Breast epithelium (tissue), 4 donors: ENCODE measurements at regions not wholly inside any gene's neighbourhood (a gene's known extent, or its start where the extent isn't known, plus 50 kb on each side); places are given as distances from the start of the nearest gene placed in this dataset.

Source experiments
- DNase-seq, 2 donors: peaks; one replicate each; pipeline ENCODE4 v3.0.0-alpha.2; 2019; ENCODE audit warnings: low spot score in 2 of 2
- H3K27ac ChIP-seq, 2 donors: fragments of 200-600 bp; sonication (generic) in 1 of 2; one replicate each; pipeline ENCODE4 v1.5.1; 2016 to 2019; ENCODE audit warnings: mild to moderate bottlenecking in 1 of 2
- H3K27me3 ChIP-seq, 2 donors: fragments of 200-600 bp; sonication (generic) in 1 of 2; one replicate each; pipeline versions ENCODE4 v1.5.1 to v1.6.0; 2017 to 2019; ENCODE audit warnings: control low read depth in 1 of 2, mild to moderate bottlenecking in 1 of 2
- H3K36me3 ChIP-seq: fragments of 200-600 bp; one replicate; pipeline ENCODE4 v1.5.1; 2019
- H3K4me1 ChIP-seq, 2 donors: fragments of 200-600 bp; sonication (generic); one replicate each; pipeline ENCODE4 v1.5.1; 2016 to 2019; ENCODE audit warnings: control low read depth in 1 of 2
- H3K4me3 ChIP-seq, 3 donors: fragments of 200-600 bp; sonication (generic); 1 replicate in 2 of 3; 2 replicates in 1 of 3; pipeline ENCODE4 v1.5.1; 2016 to 2019; ENCODE audit warnings: mild to moderate bottlenecking in 3 of 3, moderate library complexity in 2 of 3
- H3K9me3 ChIP-seq, 2 donors: fragments of 200-600 bp; sonication (generic) in 1 of 2; one replicate each; pipeline ENCODE4 v1.5.1; 2016 to 2019; ENCODE audit warnings: control low read depth in 1 of 2
- POLR2A ChIP-seq: fragments of 450-650 bp; IDR thresholded peaks from one replicate; pipeline ENCODE4 v1.6.1; 2016; ENCODE audit warnings: antibody characterized with exemption, mild to moderate bottlenecking, moderate library complexity
- POLR2AphosphoS5 ChIP-seq, 3 donors: sonication (generic); formaldehyde crosslinking; IDR thresholded peaks; one replicate each; pipeline ENCODE4 v1.6.1; 2017; ENCODE audit warnings: antibody characterized with exemption in 3 of 3
- intact Hi-C: fragments of 100-400 bp; cut with DNase I; formaldehyde crosslinking; loops from one replicate; pipeline ENCODE4 v1.15.1; 2023; ENCODE audit warnings: low total_unique reads
- TF ChIP-seq, protein P1 (sequence below), 3 donors: fragments of 450-650 bp; IDR thresholded peaks; one replicate each; pipeline ENCODE4 v1.5.1; 2016 to 2017; ENCODE audit warnings: antibody characterized with exemption in 3 of 3, mild to moderate bottlenecking in 3 of 3, moderate library complexity in 3 of 3

DNA sequence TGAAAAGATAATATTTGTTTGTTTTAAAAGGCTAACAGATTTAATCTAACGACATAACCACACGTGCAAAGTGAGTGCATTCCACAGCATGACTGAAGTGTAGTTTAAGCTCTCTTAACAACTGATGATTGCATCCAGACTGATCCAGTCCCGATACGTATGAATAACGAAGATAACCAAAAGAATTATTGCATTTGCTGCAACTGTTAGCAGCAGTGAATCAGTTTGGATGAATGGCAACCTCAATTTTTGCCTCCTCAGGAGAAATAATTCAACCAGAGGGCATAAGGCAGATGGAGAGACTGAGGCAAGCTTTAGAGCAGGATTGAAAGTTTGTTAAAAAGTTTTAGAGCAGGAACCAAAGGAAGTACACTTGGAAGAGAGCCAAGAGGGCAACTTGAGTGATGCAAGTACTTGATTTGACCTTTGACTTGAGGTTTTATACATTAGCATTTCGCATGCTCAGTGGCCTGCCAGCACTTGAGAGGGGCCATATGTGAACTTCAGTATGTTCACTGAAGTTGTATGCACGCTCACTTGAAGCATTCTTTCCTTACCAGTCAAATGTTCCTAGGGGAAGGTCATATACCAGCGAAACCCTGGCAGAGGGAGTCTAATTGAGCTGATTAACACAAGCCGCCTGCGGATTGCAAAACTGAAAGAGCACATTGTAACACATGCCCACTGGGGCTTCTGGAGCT is 835.0 kb upstream of the PCDH20 start:
- Histone ChIP-seq H3K4me3 (no peak overlapping the region), H3K9me3 (no peaks in the 10 kb centered on the region), H3K27ac (no peak overlapping the region), H3K4me1 (no peaks in the 10 kb centered on the region), H3K27me3 (no peaks in the 10 kb centered on the region), H3K36me3 (peaks cover 5% of the 10 kb centered on the region)
- no peak for DNase-seq
- TF ChIP-seq, protein P1, sequence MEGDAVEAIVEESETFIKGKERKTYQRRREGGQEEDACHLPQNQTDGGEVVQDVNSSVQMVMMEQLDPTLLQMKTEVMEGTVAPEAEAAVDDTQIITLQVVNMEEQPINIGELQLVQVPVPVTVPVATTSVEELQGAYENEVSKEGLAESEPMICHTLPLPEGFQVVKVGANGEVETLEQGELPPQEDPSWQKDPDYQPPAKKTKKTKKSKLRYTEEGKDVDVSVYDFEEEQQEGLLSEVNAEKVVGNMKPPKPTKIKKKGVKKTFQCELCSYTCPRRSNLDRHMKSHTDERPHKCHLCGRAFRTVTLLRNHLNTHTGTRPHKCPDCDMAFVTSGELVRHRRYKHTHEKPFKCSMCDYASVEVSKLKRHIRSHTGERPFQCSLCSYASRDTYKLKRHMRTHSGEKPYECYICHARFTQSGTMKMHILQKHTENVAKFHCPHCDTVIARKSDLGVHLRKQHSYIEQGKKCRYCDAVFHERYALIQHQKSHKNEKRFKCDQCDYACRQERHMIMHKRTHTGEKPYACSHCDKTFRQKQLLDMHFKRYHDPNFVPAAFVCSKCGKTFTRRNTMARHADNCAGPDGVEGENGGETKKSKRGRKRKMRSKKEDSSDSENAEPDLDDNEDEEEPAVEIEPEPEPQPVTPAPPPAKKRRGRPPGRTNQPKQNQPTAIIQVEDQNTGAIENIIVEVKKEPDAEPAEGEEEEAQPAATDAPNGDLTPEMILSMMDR (IDR thresholded peaks at IDR 0.05) = no peak
- TF ChIP-seq POLR2A (no peak), POLR2AphosphoS5 (IDR thresholded peaks at IDR 0.05) (no peak)
- intact Hi-C loops = no loop called here

- H3K27me3 ChIP-seq = no peaks in the 10 kb centered on the region
- no peak overlapping the region for H3K4me3 ChIP-seq
- H3K36me3 ChIP-seq = no peaks in the 10 kb centered on the region
- intact Hi-C loops = no loop called here
- H3K27ac ChIP-seq = no peak overlapping the region
- no peaks in the 10 kb centered on the region for H3K9me3 ChIP-seq
- no peak for DNase-seq
- no peak for TF ChIP-seq POLR2AphosphoS5 (IDR thresholded peaks at IDR 0.05)
- TF ChIP-seq POLR2A = no peak
- TF ChIP-seq, protein P1 (IDR thresholded peaks at IDR 0.05) = no peak
- H3K4me1 ChIP-seq = no peaks in the 10 kb centered on the region
These were observed 830.9 kb upstream of the PCDH20 start for GRCh38 chr13:62246581-62246980.

- TF ChIP-seq POLR2AphosphoS5 (IDR thresholded peaks at IDR 0.05) (no peak), POLR2A (no peak)
- TF ChIP-seq, protein P1 (IDR thresholded peaks at IDR 0.05) = no peak
- Histone ChIP-seq H3K27me3 (no peaks in the 10 kb centered on the region), H3K27ac (no peak overlapping the region), H3K4me3 (no peak overlapping the region), H3K4me1 (no peaks in the 10 kb centered on the region), H3K9me3 (no peaks in the 10 kb centered on the region), H3K36me3 (no peaks in the 10 kb centered on the region)
- DNase-seq = no peak
- intact Hi-C loops = no loop called here
These were observed 827.5 kb upstream of the PCDH20 start for GRCh38 chr13:62243106-62243505.

DNA sequence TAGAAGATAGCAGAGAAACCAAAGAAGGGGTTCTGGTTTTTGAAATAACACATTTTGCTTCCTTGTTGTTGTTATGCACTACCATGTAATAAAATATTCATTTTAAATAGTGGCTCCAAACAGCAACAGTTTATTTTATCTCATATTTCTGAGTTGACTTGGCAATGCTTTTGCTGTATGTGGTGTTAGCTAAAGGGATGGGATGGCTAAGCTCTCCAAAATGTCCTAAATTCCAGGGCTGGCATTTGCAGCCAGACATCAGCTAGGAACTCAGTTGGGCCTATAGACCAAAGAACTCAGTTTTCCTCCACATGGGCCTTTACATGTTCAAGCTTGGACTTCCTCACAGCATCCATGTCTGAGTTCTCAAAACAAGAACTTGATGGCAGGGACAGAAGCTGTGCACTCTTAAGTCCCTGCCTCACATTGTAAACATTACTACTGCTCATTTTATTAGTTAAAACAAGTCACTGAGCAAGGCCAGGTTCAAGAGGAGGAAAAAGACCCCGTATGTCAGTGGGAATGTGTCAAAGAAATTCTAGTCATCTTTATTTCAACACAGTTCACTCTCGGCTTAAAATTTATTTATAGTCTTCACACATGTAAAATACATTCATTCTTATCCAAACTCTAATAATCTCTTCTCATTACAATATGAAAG is 819.3 kb upstream of the PCDH20 start:
- Histone ChIP-seq H3K4me3 (no peak overlapping the region), H3K27me3 (no peaks in the 10 kb centered on the region), H3K9me3 (no peaks in the 10 kb centered on the region), H3K27ac (no peak overlapping the region), H3K36me3 (no peaks in the 10 kb centered on the region), H3K4me1 (no peaks in the 10 kb centered on the region)
- DNase-seq = no peak
- no peak for TF ChIP-seq POLR2AphosphoS5 (IDR thresholded peaks at IDR 0.05)
- TF ChIP-seq, protein P1 (IDR thresholded peaks at IDR 0.05) = no peak
- TF ChIP-seq POLR2A = no peak
- intact Hi-C loops = no loop called here

- intact Hi-C loops = no loop called here
- no peak for DNase-seq
- H3K36me3 ChIP-seq = no peaks in the 10 kb centered on the region
- no peak overlapping the region for H3K4me3 ChIP-seq
- H3K27ac ChIP-seq = no peak overlapping the region
- H3K27me3 ChIP-seq = no peaks in the 10 kb centered on the region
- no peaks in the 10 kb centered on the region for H3K9me3 ChIP-seq
- TF ChIP-seq, protein P1 (IDR thresholded peaks at IDR 0.05) = no peak
- TF ChIP-seq POLR2AphosphoS5 (IDR thresholded peaks at IDR 0.05) (no peak), POLR2A (no peak)
- no peaks in the 10 kb centered on the region for H3K4me1 ChIP-seq
These were observed 795.3 kb upstream of the PCDH20 start for GRCh38 chr13:62210951-62211350.
